DMS 273 (cell line): ENCODE measurements at regions not wholly inside any gene's neighbourhood (a gene's known extent, or its start where the extent isn't known, plus 50 kb on each side); places are given as distances from the start of the nearest gene placed in this dataset.
"Not testable (repeated sequence)": the region's sequence is repeated elsewhere in the genome, so short reads cannot be mapped to it uniquely, and the experiment has no call there.

ENCODE experiments used
- DNase-seq: peaks from one replicate; lab custom pipeline; 2025; ENCODE audit not compliant: unreplicated experiment; lab: John Stamatoyannopoulos, UW

- peak; percentile 88 for DNase-seq
Observed at GRCh38 chr6:27096834-27097511, 150.5 kb upstream of the PRSS16 start.

DNA sequence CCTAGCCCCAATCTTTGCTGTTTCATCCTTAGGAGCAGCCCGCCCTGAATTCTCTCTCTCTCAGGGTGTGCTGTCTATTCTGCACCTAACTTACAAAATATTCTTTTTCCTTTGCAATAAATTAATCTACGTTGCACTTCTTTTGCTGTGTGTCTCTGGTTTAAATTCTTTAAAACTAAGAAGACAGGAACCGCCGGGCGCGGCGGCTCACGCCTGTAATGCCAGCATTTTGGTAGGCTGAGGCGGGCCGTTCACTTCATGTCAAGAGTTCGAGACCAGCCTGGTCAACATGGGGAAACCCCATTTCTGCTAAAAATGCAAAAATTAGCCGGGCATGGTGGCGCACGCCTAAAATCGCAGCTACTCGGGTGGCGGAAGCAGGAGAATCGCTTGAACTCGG is 148.5 kb upstream of the PRSS16 start:
- no peak for DNase-seq

- DNase-seq, result no peak
Observed at GRCh38 chr6:27100921-27101320, 146.6 kb upstream of the PRSS16 start.

DNA sequence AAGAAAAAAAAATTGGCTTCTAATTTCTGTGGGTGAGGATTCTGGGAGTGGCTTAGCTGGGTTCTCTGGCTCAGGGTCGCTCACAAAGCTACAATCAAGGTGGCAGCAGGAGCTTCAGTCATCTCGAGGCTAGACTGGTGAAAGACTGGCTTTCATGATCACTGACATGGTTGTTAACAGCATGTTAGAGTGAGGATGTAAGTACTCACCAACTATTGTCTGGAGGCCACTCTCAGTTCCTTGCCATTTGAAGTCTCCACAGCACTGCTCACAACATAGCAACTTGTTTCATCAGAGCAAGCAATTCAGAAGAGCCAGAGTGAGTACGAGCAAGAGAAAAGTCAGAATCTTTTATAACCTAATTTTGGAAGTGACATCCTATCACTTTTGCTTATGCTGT is 145.7 kb upstream of the PRSS16 start:
- no peak for DNase-seq

DNA sequence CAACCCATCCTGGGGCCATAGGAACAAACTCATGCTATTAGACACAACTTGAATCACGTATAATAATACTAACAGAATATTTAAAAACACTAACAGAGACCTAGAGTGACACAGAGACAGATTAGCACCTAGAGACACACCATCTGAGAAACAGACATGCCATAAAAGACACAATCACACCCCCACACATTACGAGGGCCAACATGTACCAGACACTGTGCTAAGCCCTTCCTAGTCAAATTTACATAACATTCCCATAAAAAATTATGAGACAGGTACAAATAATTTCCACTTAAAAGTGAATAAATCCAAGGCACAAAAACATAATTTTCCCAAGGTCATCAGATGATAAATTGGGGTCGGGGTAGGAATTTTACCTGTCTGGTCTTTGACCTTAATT is 141.1 kb upstream of the PRSS16 start:
- DNase-seq, result no peak

- peak; percentile 16 for DNase-seq
Observed at GRCh38 chr6:27111743-27112142, 135.8 kb upstream of the PRSS16 start.

DNA sequence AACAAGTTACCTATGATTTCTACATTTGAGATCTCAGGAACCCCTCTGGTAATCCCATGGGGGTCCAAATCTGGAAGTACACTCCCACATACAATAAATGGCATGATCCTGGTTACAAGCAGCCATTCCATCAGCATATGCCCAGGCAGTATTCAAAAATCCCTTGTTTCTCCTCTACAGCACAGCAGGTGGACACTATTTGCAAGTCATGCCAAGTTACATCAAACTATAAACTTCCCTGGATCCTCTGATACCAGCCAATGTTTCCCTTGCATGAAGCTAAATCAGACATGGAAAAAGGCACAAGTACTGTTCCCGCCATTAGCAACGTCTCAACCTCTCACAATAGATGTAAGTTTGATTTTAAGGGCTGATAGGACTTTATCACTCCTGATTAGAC is 134.5 kb upstream of the PRSS16 start:
- no peak for DNase-seq

DNA sequence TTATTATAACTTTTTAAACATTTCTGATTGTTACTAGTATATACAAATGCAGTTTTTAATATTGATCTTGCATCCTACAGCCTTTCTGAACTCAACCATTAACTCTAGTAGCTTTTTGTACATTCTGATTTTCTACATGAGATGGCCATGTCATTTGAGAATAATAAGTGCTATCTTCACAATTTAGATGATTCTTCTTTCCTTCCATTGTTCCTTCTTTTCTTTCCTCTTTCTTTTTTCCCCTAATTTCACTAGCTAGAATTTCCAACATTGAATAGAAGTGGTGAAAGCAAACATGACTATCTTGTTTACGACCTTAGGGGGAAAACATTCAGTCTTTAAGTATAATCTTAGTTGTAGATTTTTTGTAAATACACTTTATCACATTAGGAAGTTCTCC is 128.2 kb upstream of the PRSS16 start:
- no peak for DNase-seq

- DNase-seq, result no peak
Observed at GRCh38 chr6:27119761-27120160, 127.7 kb upstream of the PRSS16 start.

DNA sequence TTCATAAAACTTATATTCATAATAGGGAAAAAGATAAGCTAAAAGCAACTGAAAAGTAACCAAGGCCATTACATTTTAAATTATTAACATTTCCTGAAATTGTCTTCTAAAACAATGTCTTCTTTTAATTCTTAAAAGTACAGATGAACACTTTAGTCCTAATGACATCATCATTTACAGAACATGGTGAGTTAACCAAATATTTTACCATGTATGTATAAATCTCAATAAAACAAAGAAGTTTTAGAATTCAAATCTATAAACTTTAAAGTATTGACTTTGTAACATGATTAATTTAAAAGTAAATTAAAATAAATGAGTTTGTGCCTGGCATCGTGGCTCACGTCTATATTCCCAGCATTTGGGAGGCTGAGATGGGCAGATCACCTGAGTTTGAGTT is 125.9 kb upstream of the PRSS16 start:
- no peak for DNase-seq

- no peak for DNase-seq
Observed at GRCh38 chr6:27124252-27124657, 123.2 kb upstream of the PRSS16 start.

- DNase-seq, result no peak
Observed at GRCh38 chr6:27126046-27126814, 121.3 kb upstream of the PRSS16 start.

DNA sequence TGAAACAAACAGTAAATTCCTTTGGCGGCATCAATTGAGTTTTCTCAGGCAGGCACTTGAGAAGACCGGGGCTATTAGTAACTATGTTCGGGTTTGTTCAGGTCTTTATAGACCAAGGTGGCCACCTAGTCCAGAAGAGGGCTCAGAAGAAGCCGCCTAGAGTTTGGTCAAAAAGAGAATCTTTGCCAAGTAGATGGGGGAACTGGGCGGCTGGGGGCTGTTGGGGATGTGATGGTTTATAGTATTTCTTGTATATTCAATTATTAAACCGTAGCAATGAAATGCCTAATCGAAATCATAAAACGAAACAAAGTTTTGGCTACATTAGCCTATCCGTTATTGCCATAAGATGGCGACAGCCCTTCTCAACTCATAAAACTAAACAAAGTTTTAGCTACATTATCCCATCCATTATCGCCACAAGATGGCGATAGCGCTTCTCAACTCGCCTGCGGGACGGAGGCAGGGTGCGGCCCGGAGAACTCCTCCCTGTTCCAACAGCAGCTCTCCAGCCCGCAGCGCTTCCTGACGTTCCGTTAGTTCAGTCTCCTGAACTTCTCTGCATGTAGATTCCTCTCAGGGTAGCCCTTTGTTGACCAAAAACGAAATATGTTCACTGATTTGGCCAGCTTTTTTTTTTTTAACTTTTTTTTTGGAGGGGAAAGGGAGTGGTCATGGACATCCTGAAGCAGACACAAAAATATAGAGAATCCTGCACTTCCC is 120.5 kb upstream of the PRSS16 start:
- DNase-seq, result peak; percentile 97

GRCh38 chr6:27127874-27128273 is 119.6 kb upstream of the PRSS16 start:
- not testable (repeated sequence) for DNase-seq

- no peak for DNase-seq
Observed at GRCh38 chr6:27128311-27129094, 119.0 kb upstream of the PRSS16 start.

- DNase-seq, result no peak
Observed at GRCh38 chr6:27129095-27129815, 118.2 kb upstream of the PRSS16 start.

GRCh38 chr6:27129917-27130316 is 117.6 kb upstream of the PRSS16 start:
- DNase-seq, result no peak

GRCh38 chr6:27130668-27131428 is 116.7 kb upstream of the PRSS16 start:
- peak; percentile 36 for DNase-seq

GRCh38 chr6:27132282-27132531 is 115.3 kb upstream of the PRSS16 start:
- peak; percentile 87 for DNase-seq
